ENCODE measurements at regions not wholly inside any gene's neighbourhood (a gene's known extent, or its start where the extent isn't known, plus 50 kb on each side); places are given as distances from the start of the nearest gene placed in this dataset.
"Not testable (repeated sequence)": the region's sequence is repeated elsewhere in the genome, so short reads cannot be mapped to it uniquely, and the experiment has no call there.

GRCh38 chr10:117432866-117433265, 57.6 kb upstream of the PDZD8 start:
- H3K27ac Mint-ChIP-seq: no peak overlapping the region
- TF ChIP-seq, protein P1, sequence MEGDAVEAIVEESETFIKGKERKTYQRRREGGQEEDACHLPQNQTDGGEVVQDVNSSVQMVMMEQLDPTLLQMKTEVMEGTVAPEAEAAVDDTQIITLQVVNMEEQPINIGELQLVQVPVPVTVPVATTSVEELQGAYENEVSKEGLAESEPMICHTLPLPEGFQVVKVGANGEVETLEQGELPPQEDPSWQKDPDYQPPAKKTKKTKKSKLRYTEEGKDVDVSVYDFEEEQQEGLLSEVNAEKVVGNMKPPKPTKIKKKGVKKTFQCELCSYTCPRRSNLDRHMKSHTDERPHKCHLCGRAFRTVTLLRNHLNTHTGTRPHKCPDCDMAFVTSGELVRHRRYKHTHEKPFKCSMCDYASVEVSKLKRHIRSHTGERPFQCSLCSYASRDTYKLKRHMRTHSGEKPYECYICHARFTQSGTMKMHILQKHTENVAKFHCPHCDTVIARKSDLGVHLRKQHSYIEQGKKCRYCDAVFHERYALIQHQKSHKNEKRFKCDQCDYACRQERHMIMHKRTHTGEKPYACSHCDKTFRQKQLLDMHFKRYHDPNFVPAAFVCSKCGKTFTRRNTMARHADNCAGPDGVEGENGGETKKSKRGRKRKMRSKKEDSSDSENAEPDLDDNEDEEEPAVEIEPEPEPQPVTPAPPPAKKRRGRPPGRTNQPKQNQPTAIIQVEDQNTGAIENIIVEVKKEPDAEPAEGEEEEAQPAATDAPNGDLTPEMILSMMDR (IDR thresholded peaks at IDR 0.05): no peak
- H3K4me1 Mint-ChIP-seq (ENCODE audit: low read depth): no peaks in the 10 kb centered on the region
- no peak overlapping the region for H3K4me3 Mint-ChIP-seq
- peaks cover 30% of the 10 kb centered on the region for H3K27me3 Mint-ChIP-seq (ENCODE audit: insufficient read depth)
- no peaks in the 10 kb centered on the region for H3K36me3 Mint-ChIP-seq (ENCODE audit: low read depth)
- H3K9me3 Mint-ChIP-seq: no peaks in the 10 kb centered on the region
- no peak for DNase-seq

- no peak overlapping the region for H3K27ac Mint-ChIP-seq
- peak; percentile 54 for DNase-seq
- no peak overlapping the region for H3K4me3 Mint-ChIP-seq
- no peaks in the 10 kb centered on the region for H3K9me3 Mint-ChIP-seq
- H3K36me3 Mint-ChIP-seq (ENCODE audit: low read depth): no peaks in the 10 kb centered on the region
- TF ChIP-seq, protein P1 (IDR thresholded peaks at IDR 0.05): peak; percentile 67
- no peaks in the 10 kb centered on the region for H3K4me1 Mint-ChIP-seq (ENCODE audit: low read depth)
- peaks cover 28% of the 10 kb centered on the region for H3K27me3 Mint-ChIP-seq (ENCODE audit: insufficient read depth)
Observed at GRCh38 chr10:117431160-117431559, 55.9 kb upstream of the PDZD8 start.

DNA sequence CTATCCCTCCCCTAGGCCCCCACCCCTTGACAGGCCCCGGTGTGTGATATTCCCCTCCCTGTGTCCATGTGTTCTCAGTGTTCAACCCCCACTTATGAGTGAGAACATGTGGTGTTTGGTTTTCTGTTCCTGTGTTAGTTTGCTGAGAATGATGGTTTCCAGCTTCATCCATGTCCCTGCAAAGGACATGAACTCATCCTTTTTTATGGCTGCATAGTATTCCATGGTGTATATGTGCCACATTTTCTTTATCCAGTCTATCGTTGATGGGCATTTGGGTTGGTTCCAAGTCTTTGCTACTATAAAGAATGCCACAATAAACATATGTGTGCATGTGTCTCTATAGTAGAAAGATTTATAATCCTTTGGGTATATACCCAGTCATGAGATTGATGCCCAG, 55.3 kb upstream of the PDZD8 start:
- H3K9me3 Mint-ChIP-seq; H3K4me1 Mint-ChIP-seq (ENCODE audit: low read depth); H3K27ac Mint-ChIP-seq; H3K36me3 Mint-ChIP-seq (ENCODE audit: low read depth); DNase-seq; H3K4me3 Mint-ChIP-seq: not testable (repeated sequence)
- peaks cover 23% of the 10 kb centered on the region for H3K27me3 Mint-ChIP-seq (ENCODE audit: insufficient read depth)

DNA sequence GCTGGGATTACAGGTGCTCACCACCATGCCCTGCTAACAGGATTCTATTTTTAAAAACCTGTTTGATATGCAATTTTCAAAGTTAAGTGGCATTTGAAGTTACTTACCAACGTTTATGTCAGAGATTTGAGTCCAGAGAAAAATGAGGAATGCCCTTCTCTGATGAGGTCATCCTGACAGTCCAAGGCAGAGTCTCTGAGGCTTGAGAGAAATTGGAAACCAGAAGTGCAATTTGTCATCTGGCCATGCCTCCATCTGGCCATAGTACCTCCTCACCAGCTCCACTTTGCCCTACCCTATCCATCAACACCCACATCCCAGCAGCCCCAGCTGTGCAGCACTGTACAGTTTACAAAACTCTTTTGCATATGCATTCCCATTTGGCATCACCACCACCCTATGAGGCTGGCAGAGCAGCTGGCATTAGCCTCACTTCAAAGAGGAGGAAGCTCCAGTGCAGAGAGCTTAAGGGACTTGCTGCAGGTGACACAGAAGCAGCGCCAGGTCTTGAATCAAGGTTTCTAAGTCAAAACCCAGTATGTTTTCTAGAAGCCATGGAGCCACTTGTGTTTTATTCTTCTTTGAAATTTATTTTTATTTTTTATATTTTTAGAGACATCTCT, 54.5 kb upstream of the PDZD8 start:
- no peak for DNase-seq

DNA sequence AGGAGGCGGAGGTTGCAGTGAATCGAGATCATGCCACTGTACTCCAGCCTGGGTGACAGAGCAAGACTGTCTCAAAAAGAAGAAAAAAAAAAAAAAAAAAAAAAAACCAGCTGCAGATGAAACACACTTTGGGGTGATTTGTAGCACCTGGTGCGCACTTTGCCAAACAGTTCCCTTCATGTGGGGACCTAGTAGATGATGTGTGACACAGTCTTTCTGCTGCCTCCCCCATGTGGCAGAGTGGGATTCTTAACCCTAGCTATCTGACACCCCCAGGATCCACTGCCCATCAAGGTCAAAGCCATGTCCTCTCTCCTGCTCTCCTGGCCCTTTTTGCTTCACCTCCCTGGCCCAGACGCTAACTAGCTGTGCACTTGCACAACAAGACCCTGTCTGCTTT, 52.1 kb upstream of the PDZD8 start:
- DNase-seq: no peak
- H3K27ac Mint-ChIP-seq: no peak overlapping the region
- no peak overlapping the region for H3K4me3 Mint-ChIP-seq
- H3K27me3 Mint-ChIP-seq (ENCODE audit: insufficient read depth): peaks cover 21% of the 10 kb centered on the region
- no peaks in the 10 kb centered on the region for H3K4me1 Mint-ChIP-seq (ENCODE audit: low read depth)
- TF ChIP-seq, protein P1 (IDR thresholded peaks at IDR 0.05): no peak
- H3K9me3 Mint-ChIP-seq: no peaks in the 10 kb centered on the region
- no peaks in the 10 kb centered on the region for H3K36me3 Mint-ChIP-seq (ENCODE audit: low read depth)

More for the DNA sequence above, 54.5 kb upstream of the PDZD8 start:
- H3K27me3 Mint-ChIP-seq (ENCODE audit: insufficient read depth): peaks cover 25% of the 10 kb centered on the region
- no peaks in the 10 kb centered on the region for H3K4me1 Mint-ChIP-seq (ENCODE audit: low read depth)
- TF ChIP-seq, protein P1 (IDR thresholded peaks at IDR 0.05): no peak
- no peaks in the 10 kb centered on the region for H3K9me3 Mint-ChIP-seq
- H3K36me3 Mint-ChIP-seq (ENCODE audit: low read depth): no peaks in the 10 kb centered on the region
- no peak overlapping the region for H3K27ac Mint-ChIP-seq
- no peak overlapping the region for H3K4me3 Mint-ChIP-seq

DNA sequence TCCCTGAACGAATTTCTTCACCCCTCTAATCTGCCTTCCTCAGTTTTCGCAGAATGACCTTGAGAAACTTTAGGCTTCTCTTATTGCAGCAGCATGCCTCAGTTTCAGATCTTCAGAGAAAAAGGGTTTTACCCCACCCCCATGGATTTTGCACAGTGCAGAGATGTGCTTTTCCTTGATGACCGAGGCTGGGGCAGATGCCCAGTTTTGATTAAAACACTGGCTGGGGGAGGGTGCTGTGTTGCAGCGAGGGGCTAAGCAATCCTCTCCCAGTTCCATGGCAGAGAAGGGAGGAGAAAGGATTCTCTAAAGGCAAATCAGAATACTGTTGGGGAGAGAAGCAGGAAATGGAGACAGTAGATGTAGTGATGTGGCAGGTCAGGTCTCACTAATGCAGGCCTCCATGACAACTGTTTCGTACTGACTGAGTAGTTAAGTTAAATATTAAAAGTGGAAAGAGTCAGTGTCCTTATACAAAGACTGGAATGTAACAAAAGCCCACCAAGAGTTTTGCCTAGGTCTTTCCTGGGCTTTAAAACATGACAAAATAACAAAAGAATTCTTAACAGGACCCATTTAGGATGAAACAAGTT, 50.8 kb upstream of the PDZD8 start:
- Mint-ChIP-seq H3K4me1 (ENCODE audit: low read depth) (no peaks in the 10 kb centered on the region), H3K36me3 (ENCODE audit: low read depth) (no peaks in the 10 kb centered on the region), H3K9me3 (no peaks in the 10 kb centered on the region), H3K4me3 (no peak overlapping the region), H3K27me3 (ENCODE audit: insufficient read depth) (peaks cover 20% of the 10 kb centered on the region), H3K27ac (no peak overlapping the region)
- TF ChIP-seq, protein P1 (IDR thresholded peaks at IDR 0.05): no peak
- DNase-seq: no peak
